ENCODE measurements at regions not wholly inside any gene's neighbourhood (a gene's known extent, or its start where the extent isn't known, plus 50 kb on each side); places are given as distances from the start of the nearest gene placed in this dataset.

DNA sequence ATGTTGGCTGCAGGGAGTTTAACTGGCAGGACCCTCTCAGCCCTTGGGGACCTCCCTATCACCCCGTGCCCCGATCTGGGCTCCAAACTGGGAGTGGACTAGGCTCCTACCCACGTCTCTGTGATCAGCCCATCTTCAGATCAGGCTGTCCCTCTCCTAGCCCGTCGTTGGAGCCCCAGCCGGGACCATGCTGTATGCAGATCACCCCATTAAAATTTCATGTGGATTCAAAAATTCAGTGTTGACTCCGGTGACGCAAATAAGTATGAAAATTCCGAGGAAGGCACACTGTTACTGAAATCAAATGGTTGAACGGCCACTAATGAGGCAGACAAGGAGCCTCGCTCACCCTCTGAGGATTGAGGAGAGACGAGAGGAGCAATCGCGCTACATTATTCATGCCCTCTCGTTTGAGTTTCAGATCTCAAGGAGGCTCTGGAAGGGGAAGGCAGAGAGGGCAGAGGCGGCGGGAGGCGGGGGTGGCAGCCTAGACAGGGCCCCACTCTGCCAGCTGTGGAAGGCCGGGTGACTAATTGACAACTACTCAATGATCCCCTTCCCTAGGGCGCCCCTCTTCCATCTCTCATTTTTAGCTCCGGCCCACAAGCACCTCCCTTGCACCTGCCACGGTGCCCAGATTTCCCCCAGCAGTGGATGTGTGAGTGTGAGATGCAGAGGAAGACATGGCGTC lies 255.4 kb downstream of the MIAT start:
- no peaks in the 10 kb centered on the region for H3K36me3 Mint-ChIP-seq (ENCODE audit: insufficient read depth)
- H3K27me3 Mint-ChIP-seq: peaks cover 78% of the 10 kb centered on the region
- no peaks in the 10 kb centered on the region for H3K9me3 Mint-ChIP-seq (ENCODE audit: low read depth)
- H3K4me3 Mint-ChIP-seq (ENCODE audit: low read depth): no peak overlapping the region
- H3K27ac Mint-ChIP-seq: no peak overlapping the region
- peaks cover 4% of the 10 kb centered on the region for H3K4me1 Mint-ChIP-seq (ENCODE audit: low read depth)
- TF ChIP-seq, protein P1, sequence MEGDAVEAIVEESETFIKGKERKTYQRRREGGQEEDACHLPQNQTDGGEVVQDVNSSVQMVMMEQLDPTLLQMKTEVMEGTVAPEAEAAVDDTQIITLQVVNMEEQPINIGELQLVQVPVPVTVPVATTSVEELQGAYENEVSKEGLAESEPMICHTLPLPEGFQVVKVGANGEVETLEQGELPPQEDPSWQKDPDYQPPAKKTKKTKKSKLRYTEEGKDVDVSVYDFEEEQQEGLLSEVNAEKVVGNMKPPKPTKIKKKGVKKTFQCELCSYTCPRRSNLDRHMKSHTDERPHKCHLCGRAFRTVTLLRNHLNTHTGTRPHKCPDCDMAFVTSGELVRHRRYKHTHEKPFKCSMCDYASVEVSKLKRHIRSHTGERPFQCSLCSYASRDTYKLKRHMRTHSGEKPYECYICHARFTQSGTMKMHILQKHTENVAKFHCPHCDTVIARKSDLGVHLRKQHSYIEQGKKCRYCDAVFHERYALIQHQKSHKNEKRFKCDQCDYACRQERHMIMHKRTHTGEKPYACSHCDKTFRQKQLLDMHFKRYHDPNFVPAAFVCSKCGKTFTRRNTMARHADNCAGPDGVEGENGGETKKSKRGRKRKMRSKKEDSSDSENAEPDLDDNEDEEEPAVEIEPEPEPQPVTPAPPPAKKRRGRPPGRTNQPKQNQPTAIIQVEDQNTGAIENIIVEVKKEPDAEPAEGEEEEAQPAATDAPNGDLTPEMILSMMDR (IDR thresholded peaks at IDR 0.05; ENCODE audit: unreplicated experiment): no peak
- DNase-seq (ENCODE audit: low spot score, unreplicated experiment): no peak

DNA sequence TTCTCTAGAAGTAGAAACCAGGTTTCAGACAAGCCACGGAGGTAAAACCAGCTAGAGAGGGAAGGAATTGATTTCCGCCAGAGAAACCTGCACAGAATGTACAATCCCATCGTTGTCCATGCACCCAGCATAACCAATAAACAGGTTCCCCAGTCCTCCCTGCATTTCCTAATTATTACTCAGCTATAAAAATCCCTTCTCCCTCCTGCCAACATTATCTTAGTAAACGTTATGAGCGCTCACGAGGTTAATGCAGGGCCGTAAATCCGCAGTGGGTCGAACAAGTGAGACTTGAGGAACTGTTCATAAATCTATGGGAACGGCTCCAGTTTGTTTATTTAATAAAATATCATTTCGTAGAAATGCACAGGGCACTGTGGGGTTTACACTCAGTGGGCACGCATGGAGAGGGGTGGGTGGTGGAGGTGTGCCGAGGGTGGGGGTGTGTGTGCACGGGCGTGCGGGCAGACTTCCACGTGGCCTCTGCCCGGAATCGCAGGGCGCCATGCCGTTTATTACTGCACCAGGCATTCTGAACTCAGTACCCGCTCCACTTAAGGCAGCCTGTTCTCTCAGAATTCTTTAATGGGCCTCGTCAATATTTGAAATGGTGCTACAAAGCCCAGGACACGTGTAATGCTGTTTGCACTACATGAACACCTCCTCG lies 257.3 kb downstream of the MIAT start:
- peaks cover 4% of the 10 kb centered on the region for H3K4me1 Mint-ChIP-seq (ENCODE audit: low read depth)
- H3K9me3 Mint-ChIP-seq (ENCODE audit: low read depth): no peaks in the 10 kb centered on the region
- H3K36me3 Mint-ChIP-seq (ENCODE audit: insufficient read depth): no peaks in the 10 kb centered on the region
- no peak overlapping the region for H3K4me3 Mint-ChIP-seq (ENCODE audit: low read depth)
- no peak overlapping the region for H3K27ac Mint-ChIP-seq
- no peak for DNase-seq (ENCODE audit: low spot score, unreplicated experiment)
- TF ChIP-seq, protein P1 (IDR thresholded peaks at IDR 0.05; ENCODE audit: unreplicated experiment): no peak
- peaks cover 77% of the 10 kb centered on the region for H3K27me3 Mint-ChIP-seq

DNA sequence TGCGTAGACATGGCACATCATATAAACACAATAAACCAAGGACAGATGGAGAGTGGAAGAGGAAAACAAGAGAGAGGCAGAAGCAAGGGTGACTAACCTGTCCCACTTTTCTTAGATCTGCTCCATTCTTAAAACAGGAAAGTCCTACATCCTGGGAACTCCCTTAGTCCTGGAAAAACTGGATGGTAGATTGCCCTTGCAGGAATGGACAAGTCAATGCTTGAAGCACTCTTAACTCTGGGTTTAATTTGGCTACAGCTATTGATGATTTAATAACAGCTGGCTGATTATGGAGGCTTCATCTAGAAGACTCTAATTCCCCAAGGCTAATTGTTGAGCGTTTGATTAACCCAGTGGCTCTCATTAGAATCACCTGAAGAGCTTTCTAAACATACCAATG lies 258.8 kb downstream of the MIAT start:
- TF ChIP-seq, protein P1 (IDR thresholded peaks at IDR 0.05; ENCODE audit: unreplicated experiment): no peak
- no peaks in the 10 kb centered on the region for H3K36me3 Mint-ChIP-seq (ENCODE audit: insufficient read depth)
- H3K4me3 Mint-ChIP-seq (ENCODE audit: low read depth): no peak overlapping the region
- no peak overlapping the region for H3K27ac Mint-ChIP-seq
- DNase-seq (ENCODE audit: low spot score, unreplicated experiment): no peak
- no peaks in the 10 kb centered on the region for H3K9me3 Mint-ChIP-seq (ENCODE audit: low read depth)
- H3K27me3 Mint-ChIP-seq: peaks cover 67% of the 10 kb centered on the region
- H3K4me1 Mint-ChIP-seq (ENCODE audit: low read depth): no peaks in the 10 kb centered on the region

DNA sequence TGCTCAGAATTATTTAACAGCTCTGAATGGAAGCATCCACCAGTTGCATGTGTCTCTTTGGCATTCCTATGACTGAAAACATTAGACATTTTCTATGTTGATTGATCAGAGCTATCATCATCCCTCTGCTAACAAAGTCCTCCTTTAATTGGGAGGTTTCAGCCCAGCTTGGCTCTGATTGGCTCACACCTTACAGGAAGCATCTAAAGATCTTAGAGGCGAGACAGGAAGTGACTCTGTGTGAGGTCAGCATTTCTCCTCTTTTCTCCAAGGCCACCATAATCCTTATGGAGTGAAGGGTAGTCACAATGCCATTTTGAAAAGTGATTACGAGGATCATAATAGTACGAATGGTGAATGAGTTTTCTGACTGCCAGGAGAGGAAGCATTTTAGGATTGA lies 260.8 kb downstream of the MIAT start:
- no peak for DNase-seq (ENCODE audit: low spot score, unreplicated experiment)
- H3K4me3 Mint-ChIP-seq (ENCODE audit: low read depth): no peak overlapping the region
- H3K36me3 Mint-ChIP-seq (ENCODE audit: insufficient read depth): no peaks in the 10 kb centered on the region
- peaks cover 55% of the 10 kb centered on the region for H3K27me3 Mint-ChIP-seq
- H3K27ac Mint-ChIP-seq: no peak overlapping the region
- TF ChIP-seq, protein P1 (IDR thresholded peaks at IDR 0.05; ENCODE audit: unreplicated experiment): no peak
- H3K9me3 Mint-ChIP-seq (ENCODE audit: low read depth): no peaks in the 10 kb centered on the region
- H3K4me1 Mint-ChIP-seq (ENCODE audit: low read depth): no peaks in the 10 kb centered on the region

DNA sequence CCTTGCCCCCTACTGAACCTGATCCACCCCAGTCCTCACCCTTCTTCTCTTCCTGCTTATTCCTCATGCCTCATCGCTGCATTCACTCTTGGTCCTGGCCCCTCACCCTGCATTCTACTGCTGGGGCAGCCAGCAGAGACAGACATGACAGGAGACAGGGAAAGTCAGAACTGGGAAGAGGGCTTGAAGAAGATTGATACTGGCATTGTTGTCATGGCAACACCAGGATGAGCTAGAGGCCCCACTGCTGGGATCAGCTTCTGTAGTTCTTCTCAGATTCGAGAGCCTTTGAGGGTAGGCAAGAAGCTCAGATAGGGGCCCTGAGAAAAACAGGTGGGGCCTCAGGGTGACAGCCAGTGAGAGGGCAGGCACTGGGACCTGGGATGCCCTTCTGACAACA lies 264.3 kb downstream of the MIAT start:
- no peaks in the 10 kb centered on the region for H3K36me3 Mint-ChIP-seq (ENCODE audit: insufficient read depth)
- DNase-seq (ENCODE audit: low spot score, unreplicated experiment): no peak
- H3K4me3 Mint-ChIP-seq (ENCODE audit: low read depth): no peak overlapping the region
- TF ChIP-seq, protein P1 (IDR thresholded peaks at IDR 0.05; ENCODE audit: unreplicated experiment): no peak
- H3K27me3 Mint-ChIP-seq: peaks cover 45% of the 10 kb centered on the region
- no peak overlapping the region for H3K27ac Mint-ChIP-seq
- no peaks in the 10 kb centered on the region for H3K9me3 Mint-ChIP-seq (ENCODE audit: low read depth)
- no peaks in the 10 kb centered on the region for H3K4me1 Mint-ChIP-seq (ENCODE audit: low read depth)

Measured in progenitor cell of endocrine pancreas (in vitro differentiated cells).